ENCODE measurements at regions not wholly inside any gene's neighbourhood (a gene's known extent, or its start where the extent isn't known, plus 50 kb on each side); places are given as distances from the start of the nearest gene placed in this dataset.

GRCh38 chr2:12350821-12351220 is 365.9 kb upstream of the TRIB2 start:
- H3K4me3 ChIP-seq (ENCODE audit: low read depth, low read length) = no peak overlapping the region
- no peak for TF ChIP-seq CTCF (IDR thresholded peaks at IDR 0.05; ENCODE audit: control insufficient read depth, extremely low read depth, insufficient read depth)
- no peak for DNase-seq (ENCODE audit: low read depth)

GRCh38 chr2:12352889-12353288 is 363.8 kb upstream of the TRIB2 start:
- no peak for TF ChIP-seq CTCF (IDR thresholded peaks at IDR 0.05; ENCODE audit: control insufficient read depth, extremely low read depth, insufficient read depth)
- DNase-seq (ENCODE audit: low read depth) = peak; percentile 33
- H3K4me3 ChIP-seq (ENCODE audit: low read depth, low read length) = no peak overlapping the region

GRCh38 chr2:12361506-12361905 is 355.2 kb upstream of the TRIB2 start:
- TF ChIP-seq CTCF (IDR thresholded peaks at IDR 0.05; ENCODE audit: control insufficient read depth, extremely low read depth, insufficient read depth) = no peak
- DNase-seq (ENCODE audit: low read depth) = no peak

GRCh38 chr2:12363138-12363537 is 353.6 kb upstream of the TRIB2 start:
- no peak for TF ChIP-seq CTCF (IDR thresholded peaks at IDR 0.05; ENCODE audit: control insufficient read depth, extremely low read depth, insufficient read depth)
- no peak for DNase-seq (ENCODE audit: low read depth)

More at GRCh38 chr2:12361506-12361905, 355.2 kb upstream of the TRIB2 start:
- no peak overlapping the region for H3K4me3 ChIP-seq (ENCODE audit: low read depth, low read length)

GRCh38 chr2:12363569-12363968 is 353.2 kb upstream of the TRIB2 start:
- no peak for DNase-seq (ENCODE audit: low read depth)

More at GRCh38 chr2:12363138-12363537, 353.6 kb upstream of the TRIB2 start:
- H3K4me3 ChIP-seq (ENCODE audit: low read depth, low read length) = no peak overlapping the region

GRCh38 chr2:12369566-12369965 is 347.2 kb upstream of the TRIB2 start:
- TF ChIP-seq CTCF (IDR thresholded peaks at IDR 0.05; ENCODE audit: control insufficient read depth, extremely low read depth, insufficient read depth) = no peak
- no peak for DNase-seq (ENCODE audit: low read depth)
- no peak overlapping the region for H3K4me3 ChIP-seq (ENCODE audit: low read depth, low read length)

More at GRCh38 chr2:12363569-12363968, 353.2 kb upstream of the TRIB2 start:
- no peak for TF ChIP-seq CTCF (IDR thresholded peaks at IDR 0.05; ENCODE audit: control insufficient read depth, extremely low read depth, insufficient read depth)
- no peak overlapping the region for H3K4me3 ChIP-seq (ENCODE audit: low read depth, low read length)

- H3K4me3 ChIP-seq (ENCODE audit: low read depth, low read length) = no peak overlapping the region
- TF ChIP-seq CTCF (IDR thresholded peaks at IDR 0.05; ENCODE audit: control insufficient read depth, extremely low read depth, insufficient read depth) = no peak
- DNase-seq (ENCODE audit: low read depth) = no peak
Measured at GRCh38 chr2:12376025-12376424, 340.7 kb upstream of the TRIB2 start.

All from LNCaP clone FGC (cell line).